ENCODE measurements at regions not wholly inside any gene's neighbourhood (a gene's known extent, or its start where the extent isn't known, plus 50 kb on each side); places are given as distances from the start of the nearest gene placed in this dataset.

GRCh38 chr16:26740771-26741170, 326.0 kb upstream of the C16orf82 start:
- TF ChIP-seq HOXA7 (CRISPR knock-in tag; IDR thresholded peaks at IDR 0.05) (no peak), TCF7L2 (IDR thresholded peaks at IDR 0.05; ENCODE audit: low read depth, low read length) (no peak), ZNF407 (CRISPR knock-in tag; IDR thresholded peaks at IDR 0.05; ENCODE audit: not compliant biosample characterization) (no peak), PLRG1 (conservative IDR thresholded peaks at IDR 0.05) (no peak), GABPA (IDR thresholded peaks at IDR 0.05; ENCODE audit: low read depth, low read length) (no peak), GABPA (CRISPR knock-in tag; IDR thresholded peaks at IDR 0.05; ENCODE audit: low read depth) (no peak), SMAD9 (CRISPR knock-in tag; IDR thresholded peaks at IDR 0.05) (no peak), JUNB (CRISPR knock-in tag; IDR thresholded peaks at IDR 0.05; ENCODE audit: borderline replicate concordance) (no peak), MBD4 (IDR thresholded peaks at IDR 0.05; ENCODE audit: borderline replicate concordance, low read length) (no peak), NPAS2 (CRISPR knock-in tag; IDR thresholded peaks at IDR 0.05; ENCODE audit: borderline replicate concordance) (no peak), JUN (CRISPR knock-in tag; IDR thresholded peaks at IDR 0.05) (no peak), PHF20 (CRISPR knock-in tag; IDR thresholded peaks at IDR 0.05) (no peak), EZH2 (conservative IDR thresholded peaks at IDR 0.05; ENCODE audit: low read depth, low read length) (no peak), MAFF (IDR thresholded peaks at IDR 0.05; ENCODE audit: low read depth, low read length) (no peak)

All from HepG2 (cell line).